Esophagus mucosa (tissue), 1 donor: ENCODE measurements at regions not wholly inside any gene's neighbourhood (a gene's known extent, or its start where the extent isn't known, plus 50 kb on each side); places are given as distances from the start of the nearest gene placed in this dataset.

Experiments
- ATAC-seq: fragments of 200-7000 bp; cut with Tn5 transposase; one replicate; pipeline ENCODE4 v1.9.1; 2020
- donor health status: DM: yes; HTN: yes; CAD: no.

GRCh38 chr3:18077128-18077840 lies 334.9 kb upstream of the TBC1D5 start:
- ATAC-seq = no peak

GRCh38 chr3:18076301-18076700 lies 333.9 kb upstream of the TBC1D5 start:
- ATAC-seq = no peak

GRCh38 chr3:18075799-18076198 lies 333.4 kb upstream of the TBC1D5 start:
- no peak for ATAC-seq

- ATAC-seq = no peak
These were observed 329.4 kb upstream of the TBC1D5 start for GRCh38 chr3:18071833-18072232.

- ATAC-seq = no peak
These were observed 328.5 kb upstream of the TBC1D5 start for GRCh38 chr3:18070944-18071343.

GRCh38 chr3:18070231-18070630 lies 327.8 kb upstream of the TBC1D5 start:
- ATAC-seq = no peak

GRCh38 chr3:18069568-18069967 lies 327.1 kb upstream of the TBC1D5 start:
- ATAC-seq = peak; percentile 44

GRCh38 chr3:18066899-18067582 lies 324.6 kb upstream of the TBC1D5 start:
- ATAC-seq = peak; percentile 91

GRCh38 chr3:18064586-18064985 lies 322.2 kb upstream of the TBC1D5 start:
- no peak for ATAC-seq

- ATAC-seq = no peak
These were observed 320.2 kb upstream of the TBC1D5 start for GRCh38 chr3:18062657-18063025.

- ATAC-seq = peak; percentile 73
These were observed 319.6 kb upstream of the TBC1D5 start for GRCh38 chr3:18061737-18062656.

- no peak for ATAC-seq
These were observed 316.2 kb upstream of the TBC1D5 start for GRCh38 chr3:18058666-18059065.

- no peak for ATAC-seq
These were observed 315.1 kb upstream of the TBC1D5 start for GRCh38 chr3:18057471-18058091.

GRCh38 chr3:18054625-18055024 lies 312.2 kb upstream of the TBC1D5 start:
- ATAC-seq = no peak

GRCh38 chr3:18051306-18051705 lies 308.9 kb upstream of the TBC1D5 start:
- no peak for ATAC-seq

- ATAC-seq = no peak
These were observed 306.7 kb upstream of the TBC1D5 start for GRCh38 chr3:18049096-18049495.

GRCh38 chr3:18047052-18047451 lies 304.6 kb upstream of the TBC1D5 start:
- no peak for ATAC-seq

- no peak for ATAC-seq
These were observed 303.9 kb upstream of the TBC1D5 start for GRCh38 chr3:18046131-18046915.

GRCh38 chr3:18044971-18045880 lies 302.8 kb upstream of the TBC1D5 start:
- no peak for ATAC-seq

- ATAC-seq = no peak
These were observed 301.8 kb upstream of the TBC1D5 start for GRCh38 chr3:18044191-18044590.

- no peak for ATAC-seq
These were observed 294.0 kb upstream of the TBC1D5 start for GRCh38 chr3:18036450-18036815.
